Sigmoid colon (tissue), 6 donors: ENCODE measurements at regions not wholly inside any gene's neighbourhood (a gene's known extent, or its start where the extent isn't known, plus 50 kb on each side); places are given as distances from the start of the nearest gene placed in this dataset.
A peak's percentile ranks its signal among the peaks of the same experiment; 100 is the strongest.

ENCODE experiments used
- DNase-seq: peaks from one replicate; pipeline ENCODE4 v3.0.0-alpha.2; 2019
- H3K27ac ChIP-seq, 4 donors: fragments of 200-600 bp; sonication (generic); one replicate each; pipeline ENCODE4 v1.5.1; 2016 to 2019; ENCODE audit warnings: mild to moderate bottlenecking in 1 of 4
- H3K27me3 ChIP-seq, 3 donors: fragments of 200-600 bp; sonication (generic); one replicate each; pipeline ENCODE4 v1.5.1; 2019; ENCODE audit warnings: mild to moderate bottlenecking in 1 of 3
- H3K36me3 ChIP-seq, 4 donors: fragments of 200-600 bp; sonication (generic); one replicate each; pipeline ENCODE4 v1.5.1; 2016 to 2019
- H3K4me1 ChIP-seq, 4 donors: fragments of 200-600 bp; sonication (generic); one replicate each; pipeline ENCODE4 v1.5.1; 2017 to 2019
- H3K4me3 ChIP-seq, 4 donors: fragments of 200-600 bp; sonication (generic); one replicate each; pipeline ENCODE4 v1.5.1; 2017 to 2019; ENCODE audit warnings: mild to moderate bottlenecking in 2 of 4, moderate library complexity in 1 of 4
- H3K9me3 ChIP-seq, 4 donors: fragments of 200-600 bp in 3 of 4; sonication (generic) in 3 of 4; one replicate each; pipeline versions ENCODE4 v1.5.1 to v1.6.1; 2013 to 2019
- EP300 ChIP-seq, 4 donors: sonication (generic); formaldehyde crosslinking; IDR thresholded peaks; one replicate each; pipeline ENCODE4 v1.6.1; 2017; ENCODE audit warnings: antibody characterized with exemption in 4 of 4
- POLR2A ChIP-seq, 2 donors: fragments of 450-650 bp; IDR thresholded peaks; one replicate each; pipeline ENCODE4 v1.6.1; 2016; ENCODE audit warnings: antibody characterized with exemption in 2 of 2, mild to moderate bottlenecking in 2 of 2, moderate library complexity in 2 of 2
- POLR2AphosphoS5 ChIP-seq, 4 donors: sonication (generic); formaldehyde crosslinking; IDR thresholded peaks; one replicate each; pipeline ENCODE4 v1.6.1; 2017; ENCODE audit warnings: antibody characterized with exemption in 4 of 4
- WGBS, 2 donors: extraction: QIAGEN DNeasy Blood & Tissue Kit; methylation state at CpG; one replicate each; pipeline ENCODE4 v1.1.7; 2013; 5-methylcytosine and 5-hydroxymethylcytosine counted together
- intact Hi-C: fragments of 100-400 bp; cut with DNase I; formaldehyde crosslinking; loops from one replicate; pipeline ENCODE4 v1.15.1; 2023
- TF ChIP-seq, protein P1 (sequence below), 4 experiments: fragments of 450-650 bp in 3 of 4; fragments of 200-600 bp in 1 of 4; IDR thresholded peaks; one replicate each; pipeline ENCODE4 v1.5.1; 2016 to 2019; ENCODE audit warnings: antibody characterized with exemption in 4 of 4, mild to moderate bottlenecking in 3 of 4, moderate library complexity in 2 of 4
- donor health status: healthy with polysubstance abuse.
- donor health status: healthy.

DNA sequence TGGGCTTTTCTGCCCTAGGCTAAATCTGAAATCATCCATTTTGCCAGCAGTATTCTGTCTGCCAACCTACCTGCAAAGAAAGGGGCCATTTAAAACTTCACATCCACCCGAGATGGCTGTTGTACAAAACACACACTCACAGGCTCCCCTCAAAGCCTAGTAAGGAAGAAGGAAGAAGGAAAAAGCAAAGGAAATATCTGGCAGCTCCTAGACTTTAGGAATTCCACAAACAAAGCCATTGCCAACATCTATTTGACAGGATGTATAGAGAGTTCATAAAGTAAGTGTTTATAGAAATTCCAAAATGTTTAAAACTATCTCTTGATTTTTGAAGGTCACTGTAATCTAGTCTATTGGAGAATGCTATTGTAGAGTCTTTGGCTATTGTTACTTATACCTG, 91.9 kb upstream of the THBS1 start:
- 20 to 39% methylated on average over 1 of the region's 1 CpG for WGBS, 2 donors
- Histone ChIP-seq H3K4me3 (no peak overlapping the region), H3K27ac (peak overlapping the region; percentile 69 to 89 (median 84)), H3K36me3 (no peaks in the 10 kb centered on the region), H3K9me3 (no peaks in the 10 kb centered on the region), H3K27me3 (no peaks in the 10 kb centered on the region), H3K4me1 (peaks cover 3 to 80% (median 70%) of the 10 kb centered on the region in 4 donors)
- intact Hi-C loops, result loop anchor here (2.0 kb wide), 1 partner anchor 16 kb away; no protein-coding TSS in a partner anchor
- TF ChIP-seq POLR2A (IDR thresholded peaks at IDR 0.05) (no peak), POLR2AphosphoS5 (IDR thresholded peaks at IDR 0.05) (no peak), EP300 (IDR thresholded peaks at IDR 0.05) (no peak)
- TF ChIP-seq, protein P1, sequence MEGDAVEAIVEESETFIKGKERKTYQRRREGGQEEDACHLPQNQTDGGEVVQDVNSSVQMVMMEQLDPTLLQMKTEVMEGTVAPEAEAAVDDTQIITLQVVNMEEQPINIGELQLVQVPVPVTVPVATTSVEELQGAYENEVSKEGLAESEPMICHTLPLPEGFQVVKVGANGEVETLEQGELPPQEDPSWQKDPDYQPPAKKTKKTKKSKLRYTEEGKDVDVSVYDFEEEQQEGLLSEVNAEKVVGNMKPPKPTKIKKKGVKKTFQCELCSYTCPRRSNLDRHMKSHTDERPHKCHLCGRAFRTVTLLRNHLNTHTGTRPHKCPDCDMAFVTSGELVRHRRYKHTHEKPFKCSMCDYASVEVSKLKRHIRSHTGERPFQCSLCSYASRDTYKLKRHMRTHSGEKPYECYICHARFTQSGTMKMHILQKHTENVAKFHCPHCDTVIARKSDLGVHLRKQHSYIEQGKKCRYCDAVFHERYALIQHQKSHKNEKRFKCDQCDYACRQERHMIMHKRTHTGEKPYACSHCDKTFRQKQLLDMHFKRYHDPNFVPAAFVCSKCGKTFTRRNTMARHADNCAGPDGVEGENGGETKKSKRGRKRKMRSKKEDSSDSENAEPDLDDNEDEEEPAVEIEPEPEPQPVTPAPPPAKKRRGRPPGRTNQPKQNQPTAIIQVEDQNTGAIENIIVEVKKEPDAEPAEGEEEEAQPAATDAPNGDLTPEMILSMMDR (IDR thresholded peaks at IDR 0.05), result no peak
- DNase-seq, result no peak

DNA sequence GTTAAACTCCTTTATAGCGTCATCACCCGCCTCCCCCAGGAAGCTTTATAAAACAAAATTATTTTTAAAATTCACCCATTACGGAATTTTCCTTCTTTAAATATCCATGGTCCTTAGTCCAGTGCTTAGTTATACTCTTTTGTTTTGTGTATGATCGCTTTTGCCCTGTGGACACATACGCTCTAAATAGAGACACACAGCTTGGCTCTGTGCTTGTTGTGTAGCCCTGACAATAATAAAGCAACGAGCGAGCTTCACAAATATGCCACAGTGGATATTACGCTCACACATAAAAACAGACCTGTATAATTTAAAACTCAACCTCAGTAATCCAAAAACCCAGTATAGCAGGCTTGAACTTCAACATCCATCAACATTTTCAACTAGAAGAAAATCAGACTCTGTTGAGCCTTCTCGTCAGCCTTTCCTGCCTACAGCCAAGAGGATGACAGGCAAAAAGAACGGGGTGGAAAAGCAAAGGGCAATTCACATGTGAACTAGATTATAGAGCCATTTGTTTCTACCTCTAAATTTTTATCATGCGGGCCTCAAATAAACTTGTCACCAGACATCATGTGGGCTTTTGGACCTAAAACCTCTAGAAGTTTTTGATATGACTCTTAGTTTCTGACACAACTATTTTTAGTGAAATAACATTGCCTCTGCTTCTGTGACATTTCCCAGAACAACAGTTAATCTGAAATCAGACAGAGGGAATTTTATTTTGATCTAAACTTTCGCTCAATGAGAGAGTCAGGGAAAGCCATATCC, 89.6 kb upstream of the THBS1 start:
- no peak overlapping the region for H3K4me3 ChIP-seq
- H3K4me1 ChIP-seq, result peaks cover 3 to 82% (median 75%) of the 10 kb centered on the region in 4 donors
- DNase-seq, result no peak
- peak overlapping the region; percentile 65 to 89 (median 84) for H3K27ac ChIP-seq
- H3K36me3 ChIP-seq, result no peaks in the 10 kb centered on the region
- TF ChIP-seq POLR2AphosphoS5 (IDR thresholded peaks at IDR 0.05) (peak in 1 of 4 donors; percentile 62), POLR2A (IDR thresholded peaks at IDR 0.05) (no peak), EP300 (IDR thresholded peaks at IDR 0.05) (no peak)
- TF ChIP-seq, protein P1 (IDR thresholded peaks at IDR 0.05), result no peak
- no peaks in the 10 kb centered on the region for H3K9me3 ChIP-seq
- WGBS, 2 donors, result 93 to 94% methylated on average over 12 of the region's 12 CpGs
- intact Hi-C loops, result loop anchor here (2.0 to 5.0 kb wide), 4 partner anchors 64 to 294 kb away; no protein-coding TSS in a partner anchor
- H3K27me3 ChIP-seq, result no peaks in the 10 kb centered on the region

DNA sequence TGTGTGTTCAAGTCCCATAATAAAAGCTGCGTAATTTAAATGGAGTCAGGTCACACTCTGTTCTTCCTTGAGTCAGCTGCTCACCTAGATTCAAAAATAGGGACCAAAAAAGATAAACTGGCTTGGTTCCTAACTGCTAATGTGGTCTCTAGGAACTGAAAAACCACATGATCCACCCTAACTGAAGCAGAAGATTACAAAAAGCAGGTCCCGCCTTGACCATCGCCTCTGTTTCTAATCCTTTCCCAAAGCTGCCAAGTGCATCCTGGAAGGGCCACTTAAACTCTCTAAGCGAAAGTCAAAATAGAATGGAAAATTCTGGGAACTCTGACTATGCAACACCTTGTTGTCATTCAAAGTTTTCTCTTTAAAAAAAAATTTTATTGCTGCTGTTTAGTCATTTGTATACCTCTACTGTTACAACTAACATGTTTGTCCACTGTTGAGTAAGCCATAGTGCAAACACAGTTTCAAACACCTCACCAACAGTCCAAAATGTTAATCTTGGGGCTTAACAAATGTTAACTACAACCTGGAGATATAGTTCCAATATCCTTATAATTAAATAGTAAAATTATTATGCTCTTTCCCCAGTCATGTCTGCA, 88.9 kb upstream of the THBS1 start:
- WGBS, 2 donors, result 60 to 63% methylated on average over 4 of the region's 4 CpGs
- intact Hi-C loops, result loop anchor here (2.0 to 5.0 kb wide), 4 partner anchors 63 to 295 kb away; no protein-coding TSS in a partner anchor
- Histone ChIP-seq H3K4me3 (no peak overlapping the region), H3K27me3 (no peaks in the 10 kb centered on the region), H3K9me3 (no peaks in the 10 kb centered on the region), H3K4me1 (peaks cover 3 to 84% (median 75%) of the 10 kb centered on the region in 4 donors), H3K36me3 (no peaks in the 10 kb centered on the region), H3K27ac (peak overlapping the region; percentile 65 to 89 (median 84))
- no peak for DNase-seq
- peak; percentile 49 to 91 (median 62) for TF ChIP-seq EP300 (IDR thresholded peaks at IDR 0.05)
- TF ChIP-seq POLR2AphosphoS5 (IDR thresholded peaks at IDR 0.05), result peak; percentile 68 to 91 (median 72)
- TF ChIP-seq, protein P1 (IDR thresholded peaks at IDR 0.05), result no peak
- no peak for TF ChIP-seq POLR2A (IDR thresholded peaks at IDR 0.05)

DNA sequence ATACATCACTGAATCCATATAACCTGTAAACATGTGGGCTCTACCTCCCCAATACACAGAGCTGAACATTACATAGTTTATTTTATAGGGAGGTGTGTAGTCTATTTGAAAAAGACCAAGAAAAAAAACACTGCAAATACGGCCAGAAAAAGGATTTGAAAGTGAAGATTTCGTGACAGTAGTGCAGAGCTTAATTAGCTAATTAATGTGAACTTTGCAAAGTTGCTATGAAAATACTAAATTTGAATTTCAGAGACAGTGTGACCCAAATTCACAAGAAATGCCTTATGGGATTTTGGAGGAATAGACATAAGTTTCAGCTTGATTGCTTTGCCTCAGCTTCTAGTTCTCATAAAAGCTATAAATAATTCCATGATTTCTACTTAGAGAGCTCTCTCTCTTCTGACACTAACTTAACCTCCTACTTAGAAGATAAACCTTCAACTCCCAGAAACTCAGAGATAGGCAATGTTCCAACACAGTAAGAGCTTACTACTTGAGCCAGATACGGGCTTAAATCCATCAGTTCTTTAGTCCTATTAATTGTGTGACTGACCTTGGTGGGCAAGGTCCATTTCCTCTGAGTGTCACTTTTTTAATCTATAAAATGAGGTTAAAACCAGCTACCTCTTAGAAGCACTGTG, 87.3 kb upstream of the THBS1 start:
- no peak for DNase-seq
- H3K36me3 ChIP-seq, result no peaks in the 10 kb centered on the region
- intact Hi-C loops, result loop anchor here (5.0 kb wide), 3 partner anchors 84 to 296 kb away; no protein-coding TSS in a partner anchor

More for the DNA sequence above, 87.3 kb upstream of the THBS1 start:
- Histone ChIP-seq H3K27ac (peak overlapping the region in 2 of 4 donors; percentile 85 to 89), H3K9me3 (no peaks in the 10 kb centered on the region), H3K4me3 (no peak overlapping the region), H3K4me1 (peaks cover 3 to 85% (median 72%) of the 10 kb centered on the region in 4 donors), H3K27me3 (no peaks in the 10 kb centered on the region)
- WGBS, 2 donors, result 82 to 83% methylated on average over 3 of the region's 3 CpGs
- no peak for TF ChIP-seq POLR2A (IDR thresholded peaks at IDR 0.05)
- no peak for TF ChIP-seq EP300 (IDR thresholded peaks at IDR 0.05)
- TF ChIP-seq, protein P1 (IDR thresholded peaks at IDR 0.05), result no peak
- no peak for TF ChIP-seq POLR2AphosphoS5 (IDR thresholded peaks at IDR 0.05)
